EL (cell line): ENCODE measurements at regions not wholly inside any gene's neighbourhood (a gene's known extent, or its start where the extent isn't known, plus 50 kb on each side); places are given as distances from the start of the nearest gene placed in this dataset.

Experiments
- DNase-seq: peaks from one replicate; pipeline ENCODE4 v3.0.0-alpha.2; 2016

DNA sequence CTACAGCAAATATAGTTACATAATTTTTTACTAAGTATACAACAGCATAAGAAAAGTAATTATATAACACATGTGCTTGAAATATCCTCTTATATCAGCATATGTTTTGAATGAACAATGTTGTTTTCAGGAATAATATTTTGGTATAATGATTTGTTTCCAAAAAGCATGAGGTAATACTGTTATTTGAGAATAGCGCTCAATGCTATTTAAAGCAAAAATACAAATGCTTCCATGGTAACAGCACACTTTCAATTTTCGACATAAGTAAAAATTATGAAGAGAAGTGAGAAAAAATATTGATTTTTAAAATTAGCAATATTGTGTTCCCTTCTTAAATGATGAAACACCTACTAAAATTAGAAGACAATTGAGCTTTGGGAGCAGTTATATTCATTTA is 715.9 kb upstream of the ATXN8OS start:
- no peak for DNase-seq

DNA sequence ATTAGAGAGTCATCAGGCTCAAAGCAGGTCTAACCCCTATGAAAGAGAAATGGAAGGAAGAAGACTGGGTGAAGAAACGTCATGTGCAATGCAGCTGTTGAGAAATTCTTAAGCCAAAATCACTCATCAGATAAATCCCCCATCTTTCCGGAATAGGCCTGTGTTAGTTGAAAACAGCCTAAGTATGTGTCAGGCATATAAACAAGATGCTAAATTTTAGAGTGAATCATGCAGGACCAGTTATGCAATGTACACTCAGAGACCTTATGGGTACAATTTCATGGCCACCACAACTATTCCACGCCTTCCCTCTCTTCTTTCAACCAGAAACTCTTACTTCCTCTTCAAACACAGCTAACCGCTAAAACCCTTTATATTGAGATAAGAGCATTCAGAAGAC is 717.7 kb upstream of the ATXN8OS start:
- DNase-seq = no peak

DNA sequence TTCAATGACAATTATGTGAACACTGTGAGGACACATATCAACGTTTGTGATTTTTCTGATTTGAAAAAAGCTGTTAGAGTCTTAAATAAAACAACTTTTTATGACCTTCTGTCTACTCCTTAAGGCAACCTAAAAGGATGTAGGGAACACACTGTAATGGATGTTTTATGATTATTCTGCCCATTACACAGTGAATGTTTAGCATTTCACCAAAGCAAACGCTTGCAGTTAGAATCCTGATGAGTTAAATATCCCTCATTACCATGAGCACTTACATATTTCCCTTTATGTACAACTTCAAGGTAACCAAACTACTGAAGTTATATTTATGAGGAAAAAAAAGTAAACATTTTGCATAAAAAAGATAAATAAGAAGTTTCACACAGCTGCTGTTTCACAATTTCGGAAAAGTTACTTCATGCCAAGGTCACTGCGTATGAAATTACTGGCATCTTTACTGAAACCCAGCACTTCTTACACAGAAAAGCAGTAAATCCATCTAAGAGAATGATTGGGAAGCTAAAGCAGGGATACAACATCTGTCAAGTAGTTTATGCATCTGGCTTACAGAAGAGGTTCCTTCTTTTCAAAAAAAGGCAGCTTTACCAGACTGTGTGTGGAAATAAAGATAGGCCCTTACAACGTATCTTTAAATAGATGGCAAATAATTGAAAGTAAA is 733.7 kb upstream of the ATXN8OS start:
- DNase-seq = no peak

DNA sequence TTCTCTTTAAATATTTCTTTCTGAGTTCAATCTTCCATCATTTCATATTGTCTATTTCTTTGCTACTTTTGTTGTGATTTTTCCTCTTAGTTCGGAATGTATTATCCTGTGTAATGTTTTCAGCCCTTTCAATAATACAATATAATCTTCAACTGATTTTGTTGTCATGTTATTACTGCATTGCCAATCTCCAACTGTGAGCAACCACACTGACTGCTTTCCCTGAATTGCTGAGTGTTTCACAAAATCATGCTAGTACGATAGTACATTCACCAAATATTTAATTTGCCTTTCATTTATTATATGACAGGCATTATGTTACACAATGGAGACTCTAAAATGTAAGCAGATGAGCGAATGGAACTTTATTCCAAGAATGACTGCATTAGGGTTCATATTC is 744.3 kb upstream of the ATXN8OS start:
- DNase-seq = no peak

DNA sequence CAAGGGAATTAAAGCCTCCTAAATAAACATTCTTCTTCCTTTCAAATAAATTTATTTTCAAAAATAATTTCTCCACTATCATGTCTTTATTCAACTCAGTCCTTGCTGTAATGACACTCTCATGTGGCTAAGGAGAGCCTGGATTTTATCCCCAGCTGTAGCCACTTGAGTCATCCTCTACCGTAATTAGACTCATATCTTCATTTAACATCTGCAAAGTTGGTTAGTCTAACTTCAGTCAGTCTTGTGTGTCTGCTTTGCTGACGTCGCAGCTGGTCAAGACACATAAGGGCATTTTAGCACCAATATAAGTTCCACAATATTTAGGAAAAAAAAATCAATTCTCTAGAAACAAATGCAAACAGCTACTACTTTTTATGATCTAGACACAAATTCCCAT is 776.4 kb upstream of the ATXN8OS start:
- DNase-seq = no peak

DNA sequence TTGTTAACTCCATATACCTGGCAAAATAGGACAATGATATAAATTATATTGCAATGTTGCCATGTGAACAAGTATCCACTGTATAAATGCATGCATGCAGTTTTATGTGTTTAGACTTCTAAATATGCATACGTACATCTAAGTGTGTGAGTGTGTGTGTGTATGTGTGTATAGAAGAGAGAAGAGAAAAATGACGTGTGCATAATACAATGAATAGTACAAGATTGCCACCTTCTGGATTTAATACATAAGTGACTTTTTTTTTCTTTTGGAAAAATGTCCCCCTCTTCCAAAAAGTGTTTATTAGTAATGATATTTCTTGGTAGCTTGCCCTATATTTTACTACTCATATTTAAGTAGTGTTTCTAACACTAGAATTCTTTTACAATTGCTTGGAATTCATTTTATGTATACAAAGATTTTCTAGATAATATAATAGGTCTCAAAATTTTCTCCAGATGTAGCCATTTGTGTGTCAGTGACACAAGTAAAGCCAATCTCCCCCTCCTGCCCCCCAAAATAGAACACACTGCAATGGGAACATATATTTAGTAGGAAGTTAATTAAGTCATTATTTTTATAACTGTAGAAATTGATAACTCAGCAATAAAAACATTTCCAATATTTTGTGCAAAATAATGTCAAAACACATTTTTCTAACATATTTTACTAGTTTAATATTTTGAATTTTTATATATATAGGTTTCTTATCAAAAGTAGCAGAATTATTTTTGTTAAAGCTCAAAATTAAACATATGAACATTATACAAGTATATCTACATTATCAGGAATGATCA is 783.3 kb upstream of the ATXN8OS start:
- DNase-seq = no peak

DNA sequence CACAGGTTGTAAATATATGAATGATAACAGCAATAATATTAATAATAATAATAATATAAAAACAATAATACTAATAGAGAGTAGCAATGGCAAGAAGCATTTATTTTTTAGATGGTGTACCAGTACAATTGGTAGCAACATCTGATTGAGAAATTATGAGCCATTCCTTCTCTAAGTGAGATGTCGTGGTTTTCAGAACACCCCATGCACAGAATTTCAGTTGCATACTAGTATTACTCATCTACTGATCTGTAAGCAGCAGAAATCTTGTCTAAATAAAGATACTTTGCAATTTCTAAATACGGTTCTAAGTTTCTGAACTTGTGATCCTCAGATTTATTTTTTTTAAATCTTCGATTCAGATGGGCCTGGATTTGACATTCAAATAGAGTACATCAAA is 788.0 kb upstream of the ATXN8OS start:
- no peak for DNase-seq

DNA sequence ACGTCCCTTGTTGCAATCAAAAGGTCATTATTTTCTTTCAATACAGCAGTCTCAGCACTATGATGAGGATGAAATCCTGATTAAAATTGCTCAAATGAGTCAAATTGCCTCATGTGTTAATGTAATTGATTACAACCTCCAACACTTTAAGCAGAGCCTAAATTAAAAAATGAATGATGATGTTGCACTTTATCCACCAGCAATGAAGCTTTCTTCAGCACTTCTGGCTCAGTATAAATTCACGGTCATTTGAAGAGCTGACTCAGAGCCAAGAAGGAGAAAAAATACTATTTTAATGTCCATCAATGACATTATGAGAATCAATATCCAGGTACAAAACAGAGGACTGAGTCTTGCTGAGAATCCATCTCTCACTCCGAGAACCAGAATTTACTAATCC is 792.6 kb upstream of the ATXN8OS start:
- no peak for DNase-seq

DNA sequence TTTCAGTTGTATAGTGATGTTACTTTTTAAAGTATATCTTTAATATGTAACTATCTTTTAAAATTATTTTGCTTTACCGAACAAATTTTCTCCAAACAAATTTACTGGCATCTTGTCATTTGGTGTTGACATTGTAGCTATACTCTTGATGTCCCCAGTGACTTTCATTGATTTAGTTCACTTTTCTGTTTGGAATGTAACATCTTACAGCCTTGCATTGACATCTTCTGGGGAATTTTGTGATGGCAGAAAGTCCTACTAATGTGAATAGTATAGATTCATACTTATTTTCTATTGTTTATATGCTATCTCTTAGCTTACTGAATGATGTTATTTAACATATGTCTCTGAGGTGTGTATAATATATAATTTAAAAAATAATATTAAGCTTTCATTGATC is 800.9 kb upstream of the ATXN8OS start:
- DNase-seq = no peak

DNA sequence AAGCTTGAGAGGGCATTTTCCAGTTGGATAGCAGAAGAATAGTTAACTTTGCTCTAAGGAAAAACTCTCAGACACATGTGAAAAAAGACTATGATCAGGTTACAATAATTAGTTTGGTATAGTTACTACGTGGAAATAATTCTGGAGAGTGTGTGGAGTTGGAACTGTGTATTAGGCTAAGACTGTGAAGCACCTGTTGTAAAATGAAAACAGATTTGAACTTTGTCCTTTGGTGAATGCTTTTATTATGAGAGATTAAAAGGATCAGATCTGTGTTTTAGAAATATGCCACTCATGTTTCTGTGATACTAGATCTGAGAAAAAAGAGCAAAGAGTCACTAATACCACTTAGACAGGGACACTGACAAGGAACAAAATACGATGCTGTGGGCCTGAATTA is 807.5 kb upstream of the ATXN8OS start:
- no peak for DNase-seq

DNA sequence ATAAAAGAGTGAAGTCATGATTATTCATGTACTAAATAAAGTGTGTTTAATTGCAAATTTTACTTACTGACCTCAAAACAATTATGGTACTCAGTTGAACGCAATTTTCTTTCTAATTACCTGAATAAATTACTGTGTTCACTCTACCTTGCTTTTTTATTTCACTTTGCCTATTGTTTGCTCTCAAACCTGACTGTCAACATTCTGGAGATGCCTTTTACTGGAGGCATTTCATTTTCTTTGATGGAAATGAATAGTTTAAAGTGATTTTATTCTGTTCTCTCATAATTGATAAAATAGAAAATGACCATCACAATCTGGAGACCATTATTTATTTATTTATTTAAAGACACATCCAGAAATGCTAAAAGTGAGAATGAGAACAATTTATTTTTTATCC is 811.5 kb upstream of the ATXN8OS start:
- DNase-seq = no peak

DNA sequence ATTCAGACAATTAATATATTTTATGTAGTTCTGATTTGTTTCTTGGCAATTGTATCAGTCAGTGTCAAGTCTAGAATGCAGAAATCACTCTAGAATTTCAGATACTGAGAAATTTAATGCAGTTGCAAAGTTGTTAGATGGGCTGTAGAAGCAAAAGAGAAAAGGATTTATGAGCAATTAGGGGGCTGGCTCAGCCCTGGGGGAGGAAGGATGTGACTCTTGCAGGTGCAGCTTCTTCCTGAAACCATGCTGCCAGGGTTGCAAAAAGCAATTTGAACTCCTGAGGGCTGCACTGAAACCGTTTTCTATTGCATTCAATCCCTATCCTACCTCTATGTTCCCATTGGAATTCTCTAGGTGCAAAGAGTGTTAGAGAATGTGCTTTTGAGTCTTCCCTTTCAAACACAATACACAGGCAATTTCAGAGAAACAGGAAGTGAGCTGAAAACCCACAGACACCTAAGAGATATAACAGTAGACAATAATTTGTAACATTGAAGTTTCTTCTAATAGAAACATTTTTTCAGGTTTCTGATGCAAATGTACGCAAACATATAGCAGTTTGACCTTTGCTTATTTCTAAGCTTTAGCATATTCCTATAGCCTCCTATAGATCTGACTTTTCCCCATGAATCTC is 814.7 kb upstream of the ATXN8OS start:
- no peak for DNase-seq

DNA sequence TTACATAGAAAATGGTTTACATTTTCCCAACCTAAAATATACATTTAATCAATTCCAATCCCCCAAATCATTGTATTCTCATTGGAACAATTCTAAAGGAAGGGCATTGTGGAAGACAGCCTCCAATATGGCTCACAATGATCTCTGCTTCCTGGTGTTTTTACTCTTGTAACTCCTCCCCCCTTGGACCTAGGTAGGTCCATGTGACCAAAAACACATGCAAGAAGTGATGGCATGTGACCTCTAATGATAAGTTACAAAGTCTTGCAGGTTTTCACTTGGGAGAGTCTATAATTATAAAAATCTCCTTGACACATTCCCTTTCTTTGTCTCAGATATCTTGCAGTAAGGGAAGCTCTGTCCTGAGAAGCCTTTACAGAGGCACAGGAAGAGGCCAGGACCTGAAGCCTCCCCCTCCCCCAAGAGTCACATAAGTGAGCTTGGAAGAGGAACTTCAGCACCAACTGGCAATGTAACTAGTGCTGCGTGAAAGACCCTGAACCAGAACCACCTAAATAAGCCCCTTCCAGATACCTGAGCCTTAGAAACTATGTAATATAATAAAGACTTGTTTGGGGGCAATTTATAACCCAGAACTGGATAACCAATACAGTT is 816.2 kb upstream of the ATXN8OS start:
- no peak for DNase-seq

DNA sequence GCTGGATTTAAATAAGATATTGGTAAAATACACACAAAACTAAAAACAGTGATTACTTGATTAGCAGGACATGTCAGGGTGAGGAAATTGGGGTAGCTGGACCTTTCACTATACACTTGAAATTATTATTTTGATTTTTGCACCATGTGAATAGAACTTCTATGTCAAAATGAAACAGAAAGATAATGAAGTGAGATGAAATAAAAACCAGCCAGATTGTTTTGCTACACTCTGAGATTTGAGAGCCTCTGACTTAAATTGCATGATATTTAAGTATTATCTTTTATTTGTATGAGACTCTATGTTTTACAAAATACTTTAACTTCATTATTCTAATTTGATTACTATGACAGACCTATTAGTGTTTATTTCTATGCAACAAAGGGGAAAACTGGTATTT is 819.6 kb upstream of the ATXN8OS start:
- no peak for DNase-seq

DNA sequence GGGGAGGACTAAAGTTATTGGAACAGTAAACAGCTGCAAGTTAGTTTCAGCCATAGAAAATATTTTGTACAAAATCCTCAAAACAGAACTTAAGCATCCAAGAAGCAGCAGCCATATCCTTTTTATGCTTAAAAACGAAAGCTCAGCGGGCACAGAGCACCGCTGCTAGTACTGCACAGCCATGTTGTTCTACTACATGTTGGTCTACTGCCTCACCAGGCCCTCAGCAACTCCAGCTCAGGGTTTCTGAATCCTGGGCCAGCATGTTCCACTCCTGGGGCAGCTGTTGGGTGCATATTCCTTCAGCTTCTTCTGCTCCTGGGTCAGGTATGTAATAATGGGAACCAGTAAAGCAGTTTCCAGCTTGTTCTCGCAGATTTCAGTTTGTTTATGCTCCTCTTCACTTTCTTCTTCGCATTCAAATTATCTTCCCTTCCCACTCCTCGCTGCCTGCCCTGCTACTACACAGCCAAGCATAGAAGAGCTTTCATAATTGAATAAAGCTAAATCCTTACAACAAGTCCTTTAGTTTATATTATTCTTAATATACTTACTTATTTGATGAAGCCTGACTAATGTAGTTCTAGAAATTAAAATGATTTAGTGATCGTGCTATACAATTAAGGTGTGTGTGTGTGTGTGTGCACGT is 820.5 kb upstream of the ATXN8OS start:
- no peak for DNase-seq

DNA sequence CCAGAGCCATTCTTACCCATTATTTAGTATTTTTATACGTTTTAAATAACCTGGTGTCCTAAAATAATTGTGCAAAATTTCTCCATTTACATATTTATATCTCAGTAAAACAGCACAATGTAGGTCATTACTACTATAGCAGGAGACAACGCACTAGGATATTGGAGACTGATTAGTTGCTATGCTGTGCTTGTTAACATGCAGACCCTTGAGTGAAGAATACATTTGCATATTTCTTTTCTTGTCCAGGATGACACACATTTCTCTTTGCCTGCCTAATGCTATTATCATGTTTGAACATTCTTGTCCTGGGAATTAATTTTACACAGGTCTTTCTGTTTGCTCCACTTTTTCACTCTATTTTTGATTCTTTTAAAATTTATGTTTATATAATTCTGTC is 823.8 kb upstream of the ATXN8OS start:
- DNase-seq = no peak

DNA sequence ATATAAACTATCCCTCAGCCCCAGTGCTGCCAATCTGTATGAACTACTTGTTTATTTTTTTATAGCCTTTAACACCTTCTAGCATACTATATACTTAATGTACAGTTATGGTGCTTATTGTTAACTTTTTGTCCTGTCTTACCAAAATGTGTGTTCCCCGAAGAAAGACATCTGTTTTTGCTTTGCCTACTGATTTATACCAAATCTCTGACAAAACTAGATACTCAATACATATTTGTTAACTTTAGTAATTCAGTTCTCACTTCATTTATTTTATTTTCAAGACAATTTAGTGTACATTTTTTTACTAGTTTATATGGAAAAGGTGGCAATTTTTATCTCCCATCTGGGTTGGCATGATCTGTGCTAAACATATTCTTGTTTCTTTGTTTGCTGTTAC is 824.3 kb upstream of the ATXN8OS start:
- DNase-seq = no peak

DNA sequence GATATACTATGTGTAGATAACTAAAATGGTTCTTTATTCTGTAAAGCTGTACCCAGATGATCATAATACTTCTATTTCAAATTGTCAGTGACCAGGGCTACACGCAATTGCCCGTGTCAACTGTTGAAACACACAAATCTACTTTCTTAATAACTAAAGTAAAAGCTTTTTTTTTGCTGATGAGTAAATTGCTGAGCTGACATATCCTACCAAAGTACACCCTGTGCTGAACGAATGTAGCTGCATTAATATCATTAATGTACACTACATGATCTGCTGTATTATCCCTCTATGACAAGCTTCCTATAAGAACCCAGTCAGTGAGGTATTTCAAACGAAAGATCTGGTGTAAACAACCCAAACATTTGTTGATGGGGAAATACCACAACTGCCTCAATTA is 827.2 kb upstream of the ATXN8OS start:
- DNase-seq = no peak

DNA sequence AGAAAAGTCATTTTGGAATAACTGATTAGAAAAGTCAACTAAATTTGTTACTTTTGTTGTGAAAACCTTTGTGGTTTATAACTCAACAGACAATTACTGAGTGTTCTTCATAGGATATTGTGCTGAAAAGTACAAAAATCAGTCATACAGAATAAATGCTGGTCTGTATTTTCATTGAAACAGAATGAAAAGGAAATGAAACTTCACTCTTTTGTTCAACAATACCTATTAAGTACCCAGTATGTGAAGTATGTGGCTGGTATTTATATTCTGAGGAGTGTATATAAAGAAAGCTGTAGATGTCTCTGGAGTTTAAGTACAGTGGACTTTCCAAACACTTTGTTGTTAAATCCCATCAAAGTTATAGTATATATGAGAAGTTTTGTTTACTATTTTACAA is 828.4 kb upstream of the ATXN8OS start:
- DNase-seq = no peak

DNA sequence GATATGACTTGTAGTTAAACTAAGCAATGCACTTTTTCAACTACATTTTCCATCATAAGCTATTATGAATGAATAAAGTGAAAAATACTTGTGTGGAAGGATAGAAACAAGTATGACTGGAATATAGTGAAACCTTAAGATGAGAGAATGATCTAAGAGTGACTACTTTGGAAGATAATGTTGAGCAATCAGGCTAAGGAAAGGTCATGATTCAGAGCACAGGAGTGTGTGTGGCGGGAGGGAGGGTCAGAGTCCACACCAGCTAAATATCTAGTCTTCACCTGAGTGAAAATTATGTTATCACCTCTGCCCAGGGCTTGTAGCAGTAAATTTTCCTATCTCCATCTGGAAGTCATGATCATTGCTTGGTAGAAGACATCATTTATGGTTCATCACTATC is 833.4 kb upstream of the ATXN8OS start:
- DNase-seq = no peak

DNA sequence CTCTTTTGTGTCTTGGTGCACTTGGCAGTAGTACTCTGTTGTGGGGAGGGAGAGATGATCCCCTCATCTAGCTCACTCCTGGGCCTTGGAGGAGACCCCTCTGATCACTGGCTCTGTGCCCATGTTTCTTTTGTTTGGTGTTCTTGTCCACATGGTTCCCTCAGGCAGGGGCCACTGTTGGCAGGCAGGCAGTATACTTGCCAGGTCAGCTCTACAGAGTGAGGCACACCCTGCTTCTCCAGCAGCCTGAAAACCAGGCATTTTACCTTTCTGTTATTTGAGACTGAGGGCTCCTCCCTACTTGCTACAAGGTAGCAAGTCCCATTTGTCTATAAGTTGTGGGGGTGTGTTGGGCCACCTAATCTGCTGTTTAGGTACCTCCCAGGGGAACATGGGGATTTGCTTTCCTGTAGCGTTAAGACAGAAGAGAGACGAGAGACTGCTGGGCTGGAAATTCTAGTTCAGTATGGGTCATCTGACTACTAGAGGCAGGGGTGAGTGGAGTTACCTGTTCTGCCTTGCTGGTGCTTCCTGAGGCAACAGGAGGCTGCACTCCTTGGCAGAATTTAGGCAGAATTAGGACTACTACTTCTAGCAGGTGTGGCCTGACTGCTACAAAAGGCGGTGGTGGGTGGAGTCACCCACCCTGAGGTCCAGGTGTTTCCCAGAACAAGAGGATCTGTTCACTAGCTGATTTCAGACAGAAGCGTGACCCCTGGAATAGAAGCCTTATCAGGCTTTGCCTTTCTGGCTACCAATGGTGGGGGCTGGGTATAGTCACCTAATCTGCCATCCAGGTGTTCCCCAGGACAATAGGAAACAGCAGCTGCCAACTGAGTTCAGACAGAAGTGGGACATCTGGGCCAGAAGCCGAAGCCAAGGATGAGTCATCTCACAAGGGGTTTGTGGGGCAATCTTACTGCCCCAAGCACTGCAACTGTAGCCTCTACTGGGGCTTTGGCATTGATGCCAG is 843.0 kb upstream of the ATXN8OS start:
- DNase-seq = no peak

DNA sequence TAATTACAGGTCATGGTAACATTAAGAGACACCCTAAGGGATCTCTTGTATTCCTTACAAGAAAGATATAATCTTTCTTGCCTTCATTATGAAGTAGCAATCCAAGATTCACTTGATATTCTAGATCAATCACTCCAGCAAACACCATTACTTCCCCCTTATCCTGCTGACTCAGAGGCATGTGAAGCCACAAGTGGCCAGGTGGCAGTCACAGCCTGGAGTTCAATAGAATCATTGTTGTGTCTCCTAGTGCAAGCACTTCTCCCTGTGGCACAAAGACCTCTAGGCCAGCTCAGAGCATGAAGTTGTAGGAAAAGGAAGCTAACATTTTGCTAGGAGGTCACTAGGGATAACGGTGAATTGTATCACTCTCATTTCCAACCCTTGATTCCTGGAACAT is 864.3 kb upstream of the ATXN8OS start:
- no peak for DNase-seq
